ENCODE measurements at regions not wholly inside any gene's neighbourhood (a gene's known extent, or its start where the extent isn't known, plus 50 kb on each side); places are given as distances from the start of the nearest gene placed in this dataset.
A peak's percentile ranks its signal among the peaks of the same experiment; 100 is the strongest.
"Not testable (repeated sequence)": the region's sequence is repeated elsewhere in the genome, so short reads cannot be mapped to it uniquely, and the experiment has no call there.

GRCh38 chr12:74321381-74321780 is 216.3 kb upstream of the ATXN7L3B start:
- no peak for DNase-seq (ENCODE audit: low read depth in 2 of 3, low spot score in 2 of 3)

GRCh38 chr12:74322792-74323191 is 214.8 kb upstream of the ATXN7L3B start:
- DNase-seq (ENCODE audit: low read depth in 2 of 3, low spot score in 2 of 3): no peak

- DNase-seq (ENCODE audit: low read depth in 2 of 3, low spot score in 2 of 3): no peak
Observed at GRCh38 chr12:74328623-74329022, 209.0 kb upstream of the ATXN7L3B start.

- DNase-seq (ENCODE audit: low read depth in 2 of 3, low spot score in 2 of 3): no peak
Observed at GRCh38 chr12:74334780-74335179, 202.9 kb upstream of the ATXN7L3B start.

- no peak for DNase-seq (ENCODE audit: low read depth in 2 of 3, low spot score in 2 of 3)
Observed at GRCh38 chr12:74337951-74338350, 199.7 kb upstream of the ATXN7L3B start.

- no peak for DNase-seq (ENCODE audit: low read depth in 2 of 3, low spot score in 2 of 3)
Observed at GRCh38 chr12:74339211-74339610, 198.4 kb upstream of the ATXN7L3B start.

- DNase-seq (ENCODE audit: low read depth in 2 of 3, low spot score in 2 of 3): no peak
Observed at GRCh38 chr12:74349925-74350324, 187.7 kb upstream of the ATXN7L3B start.

GRCh38 chr12:74365178-74365964 is 172.3 kb upstream of the ATXN7L3B start:
- DNase-seq (ENCODE audit: low read depth in 2 of 3, low spot score in 2 of 3): peak in 2 of 3 donors; percentile 5 to 22

GRCh38 chr12:74370608-74371216 is 166.9 kb upstream of the ATXN7L3B start:
- no peak for DNase-seq (ENCODE audit: low read depth in 2 of 3, low spot score in 2 of 3)

- no peak for DNase-seq (ENCODE audit: low read depth in 2 of 3, low spot score in 2 of 3)
Observed at GRCh38 chr12:74379114-74379513, 158.5 kb upstream of the ATXN7L3B start.

GRCh38 chr12:74381958-74382357 is 155.7 kb upstream of the ATXN7L3B start:
- DNase-seq (ENCODE audit: low read depth in 2 of 3, low spot score in 2 of 3): no peak

- no peak for DNase-seq (ENCODE audit: low read depth in 2 of 3, low spot score in 2 of 3)
Observed at GRCh38 chr12:74382983-74383382, 154.7 kb upstream of the ATXN7L3B start.

- no peak for DNase-seq (ENCODE audit: low read depth in 2 of 3, low spot score in 2 of 3)
Observed at GRCh38 chr12:74391283-74391682, 146.4 kb upstream of the ATXN7L3B start.

GRCh38 chr12:74393272-74393671 is 144.4 kb upstream of the ATXN7L3B start:
- DNase-seq (ENCODE audit: low read depth in 2 of 3, low spot score in 2 of 3): no peak

GRCh38 chr12:74394647-74395046 is 143.0 kb upstream of the ATXN7L3B start:
- DNase-seq (ENCODE audit: low read depth in 2 of 3, low spot score in 2 of 3): no peak

- DNase-seq (ENCODE audit: low read depth in 2 of 3, low spot score in 2 of 3): no peak
Observed at GRCh38 chr12:74401035-74401434, 136.6 kb upstream of the ATXN7L3B start.

GRCh38 chr12:74401966-74402365 is 135.7 kb upstream of the ATXN7L3B start:
- no peak for DNase-seq (ENCODE audit: low read depth in 2 of 3, low spot score in 2 of 3)

GRCh38 chr12:74403221-74403470 is 134.5 kb upstream of the ATXN7L3B start:
- DNase-seq (ENCODE audit: low read depth in 2 of 3, low spot score in 2 of 3): not testable (repeated sequence)

- no peak for DNase-seq (ENCODE audit: low read depth in 2 of 3, low spot score in 2 of 3)
Observed at GRCh38 chr12:74408601-74409166, 129.0 kb upstream of the ATXN7L3B start.

GRCh38 chr12:74412606-74413230 is 124.9 kb upstream of the ATXN7L3B start:
- DNase-seq (ENCODE audit: low read depth in 2 of 3, low spot score in 2 of 3): peak in 2 of 3 donors; percentile 1 to 60

GRCh38 chr12:74415633-74416032 is 122.0 kb upstream of the ATXN7L3B start:
- DNase-seq (ENCODE audit: low read depth in 2 of 3, low spot score in 2 of 3): peak in 2 of 3 donors; percentile 12 to 42

- no peak for DNase-seq (ENCODE audit: low read depth in 2 of 3, low spot score in 2 of 3)
Observed at GRCh38 chr12:74418573-74418972, 119.1 kb upstream of the ATXN7L3B start.
